22Rv1 (cell line): ENCODE measurements at regions not wholly inside any gene's neighbourhood (a gene's known extent, or its start where the extent isn't known, plus 50 kb on each side); places are given as distances from the start of the nearest gene placed in this dataset.
"Not testable (repeated sequence)": the region's sequence is repeated elsewhere in the genome, so short reads cannot be mapped to it uniquely, and the experiment has no call there.

Experiments
- H3K27ac ChIP-seq: fragments of 450-650 bp; 2 replicates; pipeline ENCODE4 v1.5.1; 2017
- ZFX ChIP-seq: fragments of 450-650 bp; IDR thresholded peaks from 2 replicates; pipeline ENCODE4 v1.6.1; 2017; ENCODE audit warnings: antibody characterized with exemption, borderline replicate concordance
- TF ChIP-seq, protein P1 (sequence below): fragments of 450-650 bp; IDR thresholded peaks from 2 replicates; pipeline ENCODE4 v1.5.1; 2017; ENCODE audit warnings: mild to moderate bottlenecking

DNA sequence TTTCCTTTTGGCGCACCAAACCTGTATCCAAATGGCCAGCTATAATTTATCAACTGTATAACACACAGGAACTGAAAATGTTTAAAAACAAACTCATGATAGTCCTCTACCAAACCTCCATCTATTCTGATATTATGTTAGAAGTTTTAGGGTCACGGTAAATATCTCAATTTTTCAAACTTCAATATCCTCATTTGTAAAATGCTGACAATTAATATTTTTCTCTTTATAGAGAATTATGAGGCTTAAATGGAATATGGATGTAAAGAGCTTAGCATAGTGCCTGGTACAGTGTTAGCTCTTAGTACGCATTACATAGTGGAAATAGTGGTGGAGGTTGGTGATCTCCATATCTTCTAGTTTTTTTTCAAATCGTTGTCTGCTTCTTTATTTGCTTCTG is 917.6 kb downstream of the TLE4 start:
- H3K27ac ChIP-seq = no peak overlapping the region
- TF ChIP-seq, protein P1, sequence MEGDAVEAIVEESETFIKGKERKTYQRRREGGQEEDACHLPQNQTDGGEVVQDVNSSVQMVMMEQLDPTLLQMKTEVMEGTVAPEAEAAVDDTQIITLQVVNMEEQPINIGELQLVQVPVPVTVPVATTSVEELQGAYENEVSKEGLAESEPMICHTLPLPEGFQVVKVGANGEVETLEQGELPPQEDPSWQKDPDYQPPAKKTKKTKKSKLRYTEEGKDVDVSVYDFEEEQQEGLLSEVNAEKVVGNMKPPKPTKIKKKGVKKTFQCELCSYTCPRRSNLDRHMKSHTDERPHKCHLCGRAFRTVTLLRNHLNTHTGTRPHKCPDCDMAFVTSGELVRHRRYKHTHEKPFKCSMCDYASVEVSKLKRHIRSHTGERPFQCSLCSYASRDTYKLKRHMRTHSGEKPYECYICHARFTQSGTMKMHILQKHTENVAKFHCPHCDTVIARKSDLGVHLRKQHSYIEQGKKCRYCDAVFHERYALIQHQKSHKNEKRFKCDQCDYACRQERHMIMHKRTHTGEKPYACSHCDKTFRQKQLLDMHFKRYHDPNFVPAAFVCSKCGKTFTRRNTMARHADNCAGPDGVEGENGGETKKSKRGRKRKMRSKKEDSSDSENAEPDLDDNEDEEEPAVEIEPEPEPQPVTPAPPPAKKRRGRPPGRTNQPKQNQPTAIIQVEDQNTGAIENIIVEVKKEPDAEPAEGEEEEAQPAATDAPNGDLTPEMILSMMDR = no peak
- TF ChIP-seq ZFX = no peak

DNA sequence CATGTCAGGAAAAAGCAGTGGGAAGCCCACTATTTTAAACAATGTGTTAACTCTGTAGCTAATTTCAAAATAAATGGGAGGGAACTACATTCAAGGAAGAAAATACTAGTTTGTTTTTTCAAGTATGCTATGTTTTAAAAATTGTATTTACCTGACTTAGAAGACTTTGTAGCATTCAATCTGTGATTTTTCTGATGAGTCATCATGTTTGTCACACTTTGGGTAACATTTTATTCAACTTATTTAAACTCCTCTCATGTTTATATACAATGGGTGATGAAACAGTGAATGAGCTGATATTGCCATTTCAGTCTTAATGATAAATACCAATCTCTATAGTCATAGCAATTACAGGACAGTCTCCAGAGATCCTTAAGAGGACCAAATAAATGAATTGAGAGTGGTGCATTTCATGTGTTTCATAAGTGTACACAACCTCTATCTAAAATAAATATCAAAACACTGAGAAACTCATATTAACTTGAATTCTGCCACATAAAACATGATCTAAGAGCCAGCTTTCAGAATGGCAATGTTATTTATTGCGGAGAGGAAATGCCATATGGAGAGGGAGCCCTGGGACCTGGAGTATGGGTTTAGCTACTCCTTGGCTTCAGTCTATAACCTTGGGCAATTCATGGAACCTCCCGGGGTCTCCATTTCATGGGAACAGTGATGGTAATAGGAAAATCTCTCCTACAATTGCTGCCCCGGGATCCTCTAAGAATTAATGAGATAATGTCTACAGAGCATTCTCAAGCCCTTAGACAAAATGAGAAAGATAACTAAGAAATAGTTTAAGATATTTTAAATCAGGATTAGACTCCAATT is 913.9 kb downstream of the TLE4 start:
- H3K27ac ChIP-seq = no peak overlapping the region
- no peak for TF ChIP-seq ZFX
- TF ChIP-seq, protein P1 = no peak

DNA sequence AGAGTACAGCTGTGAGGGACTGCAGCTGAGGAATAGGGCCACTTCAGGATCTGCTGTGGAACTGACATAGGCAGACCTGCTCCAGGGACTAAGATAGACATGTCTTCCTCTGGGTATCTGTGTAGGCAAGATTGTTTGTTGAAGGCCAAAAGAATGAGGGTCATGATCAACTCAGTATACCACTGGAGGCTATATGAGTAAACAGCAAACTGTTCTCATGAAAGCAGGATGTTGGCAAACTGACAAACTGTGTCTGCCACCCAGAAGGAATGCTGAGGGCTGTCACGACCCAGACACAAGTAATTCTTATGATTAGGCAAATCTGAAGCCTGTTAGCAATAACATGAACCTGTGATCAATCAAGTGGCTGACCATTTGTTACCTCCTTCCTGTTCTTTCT is 910.5 kb downstream of the TLE4 start:
- H3K27ac ChIP-seq = not testable (repeated sequence)

DNA sequence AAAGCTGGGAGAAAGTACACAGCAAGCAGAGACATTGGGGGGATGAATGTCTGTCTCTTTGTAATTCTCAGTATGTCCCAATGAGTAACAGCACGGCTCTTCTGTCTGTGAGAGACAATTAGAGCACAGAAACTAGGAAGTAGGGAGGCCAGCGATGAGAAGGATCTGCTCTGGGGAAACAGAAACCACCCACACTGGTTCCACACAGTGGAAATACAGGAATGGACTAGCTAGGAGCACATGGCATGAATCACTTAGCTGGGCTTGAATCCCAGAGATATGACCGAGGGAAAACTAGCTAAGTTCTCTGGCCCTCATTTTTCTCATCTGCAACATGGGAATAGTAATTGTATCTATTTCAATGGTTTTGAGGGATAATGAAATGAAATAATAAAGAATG is 895.9 kb downstream of the TLE4 start:
- TF ChIP-seq, protein P1 = no peak
- TF ChIP-seq ZFX = no peak
- no peak overlapping the region for H3K27ac ChIP-seq

DNA sequence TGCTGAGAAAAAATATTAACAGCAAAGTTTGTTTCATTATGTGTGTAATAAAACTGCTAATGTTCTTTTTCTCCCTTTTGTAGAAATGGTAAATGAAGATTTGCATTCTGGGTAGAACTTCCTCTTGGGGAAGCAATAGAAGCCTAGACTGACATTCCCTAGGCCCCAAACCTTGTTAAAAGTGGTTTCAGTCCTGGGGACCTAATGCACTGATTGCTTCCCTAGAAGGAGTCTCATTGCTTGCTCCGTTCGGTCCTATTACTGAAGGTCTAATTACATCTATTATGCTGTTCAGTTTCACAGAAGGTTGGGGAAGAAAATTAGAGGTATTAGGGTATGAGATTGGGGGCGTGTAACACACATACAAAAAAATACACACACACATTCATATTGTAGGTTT is 893.8 kb downstream of the TLE4 start:
- TF ChIP-seq ZFX = no peak
- TF ChIP-seq, protein P1 = no peak
- no peak overlapping the region for H3K27ac ChIP-seq

DNA sequence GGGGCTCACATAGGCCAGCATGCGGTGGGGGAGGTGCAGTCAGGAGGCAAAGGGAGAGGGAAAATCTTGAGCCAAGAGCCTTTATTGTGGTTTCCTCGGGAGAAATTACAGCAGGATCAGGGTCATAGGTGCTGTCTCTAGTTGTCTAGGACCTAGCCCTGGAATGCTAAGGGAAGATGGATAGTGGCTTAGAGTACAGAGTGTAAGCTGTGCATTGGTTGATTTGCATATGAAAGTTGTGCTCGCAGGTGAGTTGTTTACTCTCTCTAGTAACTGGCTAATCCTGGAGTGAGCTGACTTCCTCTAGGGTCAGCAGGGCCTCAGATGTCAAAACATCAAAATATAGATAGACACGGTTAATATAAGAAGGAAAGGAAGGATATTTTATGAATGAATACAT is 877.7 kb downstream of the TLE4 start:
- H3K27ac ChIP-seq = no peak overlapping the region
- TF ChIP-seq ZFX = no peak
- TF ChIP-seq, protein P1 = no peak

DNA sequence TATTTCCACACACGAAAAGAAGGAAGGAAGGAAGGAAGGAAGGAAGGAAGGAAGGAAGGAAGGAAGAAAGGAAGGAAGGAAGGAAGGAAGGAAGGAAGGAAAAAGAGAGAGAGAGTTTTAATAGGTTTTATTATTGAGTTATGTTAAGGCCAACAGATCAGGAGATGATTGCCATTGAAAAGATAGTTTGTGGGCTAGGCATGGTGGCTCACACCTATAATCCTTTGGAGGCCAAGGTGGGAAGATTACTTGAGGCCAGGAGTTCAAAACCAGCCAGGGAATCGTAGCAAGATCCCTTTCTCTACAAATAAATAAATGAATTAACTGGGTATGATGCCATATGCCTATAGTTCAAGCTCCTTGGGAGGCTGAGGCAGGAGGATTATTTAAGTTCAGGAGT is 877.2 kb downstream of the TLE4 start:
- H3K27ac ChIP-seq = no peak overlapping the region
- no peak for TF ChIP-seq ZFX
- TF ChIP-seq, protein P1 = no peak

DNA sequence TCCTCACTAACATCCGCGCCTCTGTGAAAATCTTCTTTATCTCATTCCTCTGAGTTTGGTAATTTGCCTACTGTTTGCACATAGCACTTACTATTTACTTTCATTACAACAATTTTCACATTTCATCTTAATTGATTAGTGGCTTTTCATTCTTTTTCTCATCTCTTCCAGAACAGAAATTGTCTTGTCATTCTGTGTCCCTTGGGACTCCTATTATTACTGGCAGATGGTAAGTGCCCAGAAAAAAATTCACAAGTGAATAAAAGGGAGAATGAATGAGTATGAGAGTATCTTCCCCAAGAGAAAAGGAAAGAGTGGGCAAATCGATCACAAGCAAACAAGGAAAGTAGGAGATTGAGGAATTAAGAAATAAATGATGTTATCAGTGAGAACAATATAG is 876.1 kb downstream of the TLE4 start:
- TF ChIP-seq ZFX = no peak
- TF ChIP-seq, protein P1 = no peak
- no peak overlapping the region for H3K27ac ChIP-seq
